Ovary (tissue), 3 donors: ENCODE measurements at regions not wholly inside any gene's neighbourhood (a gene's known extent, or its start where the extent isn't known, plus 50 kb on each side); places are given as distances from the start of the nearest gene placed in this dataset.
"Not testable (repeated sequence)": the region's sequence is repeated elsewhere in the genome, so short reads cannot be mapped to it uniquely, and the experiment has no call there.

ENCODE experiments used
- POLR2A ChIP-seq: fragments of 450-650 bp; IDR thresholded peaks from one replicate; pipeline ENCODE4 v1.6.1; 2017; ENCODE audit warnings: antibody characterized with exemption, mild to moderate bottlenecking, moderate library complexity
- TF ChIP-seq, protein P1 (sequence below), 3 donors: fragments of 450-650 bp in 2 of 3; fragments of 200-600 bp in 1 of 3; IDR thresholded peaks; one replicate each; pipeline versions ENCODE4 v1.5.1 to v1.8.0; 2016 to 2022; ENCODE audit warnings: antibody characterized with exemption in 3 of 3, mild to moderate bottlenecking in 1 of 3
- donor health status: DM: no; HTN: no; CAD: no.

DNA sequence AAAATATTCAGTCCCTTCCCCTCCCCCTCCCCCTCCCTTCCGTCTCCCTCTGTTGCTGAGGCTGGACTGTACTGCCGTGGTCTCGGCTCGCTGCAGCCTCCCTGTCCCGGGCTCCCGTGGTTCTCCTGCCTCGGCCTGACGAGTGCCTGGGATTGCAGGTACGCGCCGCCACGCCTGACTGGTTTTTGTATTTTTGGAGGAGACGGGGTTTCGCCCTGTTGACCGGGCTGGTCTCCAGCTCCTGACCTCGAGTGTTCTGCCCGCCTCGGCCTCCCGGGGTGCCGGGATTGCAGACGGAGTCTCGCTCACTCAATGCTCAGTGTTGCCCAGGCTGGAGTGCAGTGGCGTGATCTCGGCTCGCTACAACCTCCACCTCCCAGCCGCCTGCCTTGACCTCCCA is 135.5 kb upstream of the PROKR2 start:
- TF ChIP-seq, protein P1, sequence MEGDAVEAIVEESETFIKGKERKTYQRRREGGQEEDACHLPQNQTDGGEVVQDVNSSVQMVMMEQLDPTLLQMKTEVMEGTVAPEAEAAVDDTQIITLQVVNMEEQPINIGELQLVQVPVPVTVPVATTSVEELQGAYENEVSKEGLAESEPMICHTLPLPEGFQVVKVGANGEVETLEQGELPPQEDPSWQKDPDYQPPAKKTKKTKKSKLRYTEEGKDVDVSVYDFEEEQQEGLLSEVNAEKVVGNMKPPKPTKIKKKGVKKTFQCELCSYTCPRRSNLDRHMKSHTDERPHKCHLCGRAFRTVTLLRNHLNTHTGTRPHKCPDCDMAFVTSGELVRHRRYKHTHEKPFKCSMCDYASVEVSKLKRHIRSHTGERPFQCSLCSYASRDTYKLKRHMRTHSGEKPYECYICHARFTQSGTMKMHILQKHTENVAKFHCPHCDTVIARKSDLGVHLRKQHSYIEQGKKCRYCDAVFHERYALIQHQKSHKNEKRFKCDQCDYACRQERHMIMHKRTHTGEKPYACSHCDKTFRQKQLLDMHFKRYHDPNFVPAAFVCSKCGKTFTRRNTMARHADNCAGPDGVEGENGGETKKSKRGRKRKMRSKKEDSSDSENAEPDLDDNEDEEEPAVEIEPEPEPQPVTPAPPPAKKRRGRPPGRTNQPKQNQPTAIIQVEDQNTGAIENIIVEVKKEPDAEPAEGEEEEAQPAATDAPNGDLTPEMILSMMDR (IDR thresholded peaks at IDR 0.05) = not testable (repeated sequence)
- TF ChIP-seq POLR2A = not testable (repeated sequence)
